ENCODE measurements at regions not wholly inside any gene's neighbourhood (a gene's known extent, or its start where the extent isn't known, plus 50 kb on each side); places are given as distances from the start of the nearest gene placed in this dataset.
"Not testable (repeated sequence)": the region's sequence is repeated elsewhere in the genome, so short reads cannot be mapped to it uniquely, and the experiment has no call there.

GRCh38 chr2:5616019-5616418 lies 76.2 kb upstream of the SOX11 start:
- H3K4me3 ChIP-seq (ENCODE audit: low read depth, low read length): no peak overlapping the region
- no peak for DNase-seq (ENCODE audit: low read depth)
- TF ChIP-seq CTCF (conservative IDR thresholded peaks at IDR 0.05; ENCODE audit: low read depth, low read length): no peak

- no peak for TF ChIP-seq CTCF (conservative IDR thresholded peaks at IDR 0.05; ENCODE audit: low read depth, low read length)
- DNase-seq (ENCODE audit: low read depth): no peak
- H3K4me3 ChIP-seq (ENCODE audit: low read depth, low read length): no peak overlapping the region
Measured at GRCh38 chr2:5617358-5617757, 74.8 kb upstream of the SOX11 start.

- TF ChIP-seq CTCF (conservative IDR thresholded peaks at IDR 0.05; ENCODE audit: low read depth, low read length): no peak
- H3K4me3 ChIP-seq (ENCODE audit: low read depth, low read length): no peak overlapping the region
- no peak for DNase-seq (ENCODE audit: low read depth)
Measured at GRCh38 chr2:5617796-5618195, 74.4 kb upstream of the SOX11 start.

- H3K4me3 ChIP-seq (ENCODE audit: low read depth, low read length): no peak overlapping the region
- peak; percentile 45 for DNase-seq (ENCODE audit: low read depth)
Measured at GRCh38 chr2:5618271-5618670, 73.9 kb upstream of the SOX11 start.

GRCh38 chr2:5625556-5626065 lies 66.6 kb upstream of the SOX11 start:
- DNase-seq (ENCODE audit: low read depth): not testable (repeated sequence)

More at GRCh38 chr2:5618271-5618670, 73.9 kb upstream of the SOX11 start:
- no peak for TF ChIP-seq CTCF (conservative IDR thresholded peaks at IDR 0.05; ENCODE audit: low read depth, low read length)

GRCh38 chr2:5628484-5628883 lies 63.7 kb upstream of the SOX11 start:
- not testable (repeated sequence) for DNase-seq (ENCODE audit: low read depth); H3K4me3 ChIP-seq (ENCODE audit: low read depth, low read length)

More at GRCh38 chr2:5625556-5626065, 66.6 kb upstream of the SOX11 start:
- not testable (repeated sequence) for H3K4me3 ChIP-seq (ENCODE audit: low read depth, low read length)

- not testable (repeated sequence) for H3K4me3 ChIP-seq (ENCODE audit: low read depth, low read length); DNase-seq (ENCODE audit: low read depth)
Measured at GRCh38 chr2:5629510-5629909, 62.7 kb upstream of the SOX11 start.

- H3K4me3 ChIP-seq (ENCODE audit: low read depth, low read length): not testable (repeated sequence)
- DNase-seq (ENCODE audit: low read depth): peak; percentile 53
Measured at GRCh38 chr2:5637051-5637450, 55.1 kb upstream of the SOX11 start.

Measured in choroid plexus epithelial cell (primary cell).